NCI-H526 (cell line): ENCODE measurements at regions not wholly inside any gene's neighbourhood (a gene's known extent, or its start where the extent isn't known, plus 50 kb on each side); places are given as distances from the start of the nearest gene placed in this dataset.
A peak's percentile ranks its signal among the peaks of the same experiment; 100 is the strongest.
"Not testable (repeated sequence)": the region's sequence is repeated elsewhere in the genome, so short reads cannot be mapped to it uniquely, and the experiment has no call there.

Experiments
- DNase-seq, 2 experiments: peaks; one replicate each; lab custom pipeline; 2025; lab: John Stamatoyannopoulos, UW

DNA sequence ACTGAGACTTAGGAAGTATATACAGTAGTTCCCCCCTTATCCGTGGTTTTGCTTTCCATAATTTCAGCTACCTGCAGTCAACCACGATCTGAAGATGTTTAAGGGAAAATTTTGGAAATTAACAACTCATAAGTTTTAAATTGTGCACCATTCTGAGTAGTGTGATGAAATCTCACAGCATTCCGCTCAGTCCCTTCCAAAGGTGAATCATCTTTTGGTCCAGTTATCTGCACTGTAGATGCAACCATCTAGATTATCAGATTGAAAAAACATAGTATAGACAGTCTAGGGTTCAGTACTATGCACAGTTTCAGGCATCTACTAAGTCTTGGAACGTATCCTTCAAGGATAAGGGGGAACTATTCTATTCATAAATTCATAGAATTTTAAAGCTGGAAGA, 109.0 kb downstream of the ANXA3 start:
- DNase-seq = no peak

DNA sequence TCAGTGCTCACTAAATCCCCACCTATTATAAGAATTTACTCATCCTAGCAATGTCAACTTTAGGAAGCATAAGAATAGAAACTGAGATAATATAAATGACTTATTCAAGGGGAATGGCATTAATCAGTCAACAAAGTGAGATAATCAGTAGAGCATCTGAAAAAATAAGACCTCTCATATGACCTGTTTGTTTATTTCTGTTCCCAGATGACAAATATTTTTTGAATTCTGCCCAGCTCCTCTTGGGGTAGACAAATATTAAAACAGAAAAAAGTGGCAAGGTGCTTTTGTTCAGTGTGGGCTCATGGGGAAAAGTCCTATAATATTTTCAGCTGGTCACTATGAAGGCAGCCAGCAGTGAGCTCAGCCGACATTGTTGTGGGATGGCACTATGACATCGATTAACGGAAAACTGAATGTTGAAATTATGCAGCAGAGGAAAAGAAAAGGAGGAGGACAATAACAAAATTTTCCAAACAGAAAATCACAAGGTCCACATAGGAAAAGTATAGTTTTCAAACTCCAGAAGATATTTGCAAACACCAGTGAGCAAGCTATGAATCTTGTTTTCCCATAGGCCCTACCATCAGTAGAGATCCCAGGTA, 109.6 kb downstream of the ANXA3 start:
- DNase-seq = no peak

DNA sequence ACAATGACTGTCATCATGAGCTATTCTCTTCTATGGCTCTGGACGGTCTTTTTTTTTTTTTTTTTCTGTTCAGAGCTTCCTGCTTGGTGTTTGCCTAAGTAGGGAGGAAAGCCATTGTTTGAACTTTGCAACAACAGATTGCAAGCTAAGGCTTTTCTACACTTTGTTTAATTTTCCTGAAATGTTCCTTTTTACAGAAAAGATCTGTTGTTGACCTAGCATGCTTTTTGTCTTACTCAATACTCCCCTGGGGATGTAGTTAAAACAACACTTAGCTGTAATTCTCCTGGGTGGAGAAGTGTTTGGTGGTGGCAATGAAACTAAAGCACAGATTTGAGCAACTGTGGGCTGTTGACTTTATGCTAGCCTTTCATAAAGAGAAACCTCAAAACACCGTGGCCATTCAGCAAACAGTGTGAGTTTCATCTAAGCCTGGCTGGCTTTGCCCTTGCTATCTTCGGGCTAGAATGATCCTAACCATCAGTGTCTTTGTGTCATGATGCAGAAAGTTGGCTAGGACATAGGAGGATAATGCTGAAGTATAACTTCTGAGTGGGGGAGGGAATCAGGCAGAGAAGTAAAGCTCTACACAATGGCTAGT, 110.5 kb downstream of the ANXA3 start:
- DNase-seq = no peak

GRCh38 chr4:78662658-78663057, 111.1 kb downstream of the ANXA3 start:
- no peak for DNase-seq

GRCh38 chr4:78664296-78664695, 111.9 kb upstream of the BMP2K start:
- not testable (repeated sequence) for DNase-seq

- no peak for DNase-seq
These were observed 110.9 kb upstream of the BMP2K start for GRCh38 chr4:78665216-78665770.

- DNase-seq = no peak
These were observed 109.3 kb upstream of the BMP2K start for GRCh38 chr4:78666830-78667258.

- no peak for DNase-seq
These were observed 108.8 kb upstream of the BMP2K start for GRCh38 chr4:78667325-78667724.

- DNase-seq = no peak
These were observed 108.4 kb upstream of the BMP2K start for GRCh38 chr4:78667764-78668163.

GRCh38 chr4:78669453-78669852, 106.7 kb upstream of the BMP2K start:
- peak in 1 of 2 experiments; percentile 2 for DNase-seq

DNA sequence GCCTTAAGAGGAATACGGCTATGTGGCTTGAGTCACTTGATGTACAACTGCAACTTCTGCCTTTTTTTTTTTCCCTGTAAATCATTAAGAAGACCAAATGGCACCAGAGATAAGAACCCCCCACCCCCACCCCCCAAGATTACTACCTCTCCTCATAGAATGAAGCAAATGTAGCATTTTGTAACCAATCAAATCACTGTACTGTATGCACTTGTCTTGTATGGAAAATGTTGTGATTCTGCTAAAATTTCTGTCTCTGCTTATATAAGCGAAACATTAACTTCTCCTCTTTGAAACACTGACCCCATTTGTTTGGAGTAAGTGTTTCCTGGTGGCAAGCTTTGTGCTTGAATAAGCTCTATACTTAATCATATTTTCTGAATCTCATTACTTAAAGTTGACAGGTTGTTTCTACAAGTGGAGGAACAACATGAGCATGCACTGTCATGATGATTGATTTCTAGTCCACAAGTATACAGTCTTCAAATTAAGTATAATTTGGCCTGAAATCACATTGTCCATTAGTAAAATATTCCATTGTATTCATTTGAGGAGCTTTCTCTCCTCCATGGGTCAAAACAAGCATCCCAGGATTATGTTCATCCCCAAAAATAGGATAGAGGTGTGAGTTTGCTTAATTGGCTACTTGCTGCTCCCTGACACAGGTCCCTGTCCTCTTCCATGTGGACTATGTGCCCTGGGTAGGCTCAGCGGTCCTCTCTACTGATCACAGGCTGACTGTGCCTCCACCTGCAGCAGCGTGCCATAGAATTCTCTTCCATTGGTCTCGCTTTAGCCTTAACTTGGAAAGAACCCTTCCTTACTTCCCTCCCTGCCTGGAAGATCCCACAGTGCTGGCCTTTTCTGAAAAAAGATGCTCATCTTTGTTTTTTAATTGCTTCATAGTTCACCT, 104.0 kb upstream of the BMP2K start:
- no peak for DNase-seq

- DNase-seq = no peak
These were observed 102.8 kb upstream of the BMP2K start for GRCh38 chr4:78673337-78673736.

- no peak for DNase-seq
These were observed 100.8 kb upstream of the BMP2K start for GRCh38 chr4:78675325-78675724.

- no peak for DNase-seq
These were observed 94.1 kb upstream of the BMP2K start for GRCh38 chr4:78682070-78682469.

DNA sequence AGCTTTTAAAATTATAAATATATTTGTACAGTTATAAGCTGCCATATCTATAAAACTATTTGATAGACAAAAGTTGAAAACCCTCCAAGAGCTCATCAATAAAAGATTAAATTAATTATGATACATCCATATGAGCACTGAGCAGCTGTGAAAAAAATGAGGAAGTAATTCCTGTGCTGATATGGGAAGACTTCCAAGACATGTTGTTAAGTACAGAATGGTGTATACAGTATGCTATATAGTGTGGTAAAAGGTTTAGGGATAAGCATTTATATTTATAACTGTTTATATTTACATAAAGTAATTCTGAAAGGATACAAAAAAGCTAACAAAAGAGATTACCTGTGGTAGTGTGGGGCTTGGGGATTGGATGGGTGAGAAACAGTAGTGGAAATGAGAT, 92.8 kb upstream of the BMP2K start:
- no peak for DNase-seq

DNA sequence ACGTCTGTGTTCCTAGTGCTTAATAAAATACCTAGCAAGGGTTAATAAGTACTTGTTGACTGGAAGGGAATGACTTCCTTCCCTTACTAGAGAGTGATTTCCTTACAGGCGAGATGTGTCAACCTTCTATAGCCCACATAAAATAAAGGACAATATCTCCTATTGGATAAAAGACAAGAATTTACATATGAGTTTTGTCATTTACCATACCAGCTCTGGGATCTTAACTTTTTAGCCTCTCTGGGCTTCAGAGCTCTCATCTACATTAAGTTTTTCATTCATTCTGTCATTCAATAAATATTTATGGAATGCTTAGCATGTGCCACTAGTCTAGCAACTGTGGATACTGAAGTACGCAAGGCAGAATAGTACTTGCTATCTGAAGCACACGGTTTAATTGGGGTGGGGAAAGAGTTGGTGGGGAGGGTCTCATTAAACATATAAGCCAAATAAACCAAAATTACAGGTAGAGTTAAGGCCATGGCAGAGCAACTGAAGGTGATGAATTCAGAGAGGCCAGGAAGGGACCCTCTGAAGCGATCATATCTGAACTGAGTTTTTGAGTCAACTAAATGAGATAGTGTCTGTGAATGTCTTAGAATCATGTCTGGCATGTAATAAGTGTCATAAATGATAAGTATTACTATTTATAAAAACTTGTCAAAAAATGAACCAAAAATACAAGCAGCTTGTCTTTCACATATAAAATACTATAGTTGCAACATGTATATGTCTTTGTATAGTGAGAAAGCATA, 91.6 kb upstream of the BMP2K start:
- no peak for DNase-seq

DNA sequence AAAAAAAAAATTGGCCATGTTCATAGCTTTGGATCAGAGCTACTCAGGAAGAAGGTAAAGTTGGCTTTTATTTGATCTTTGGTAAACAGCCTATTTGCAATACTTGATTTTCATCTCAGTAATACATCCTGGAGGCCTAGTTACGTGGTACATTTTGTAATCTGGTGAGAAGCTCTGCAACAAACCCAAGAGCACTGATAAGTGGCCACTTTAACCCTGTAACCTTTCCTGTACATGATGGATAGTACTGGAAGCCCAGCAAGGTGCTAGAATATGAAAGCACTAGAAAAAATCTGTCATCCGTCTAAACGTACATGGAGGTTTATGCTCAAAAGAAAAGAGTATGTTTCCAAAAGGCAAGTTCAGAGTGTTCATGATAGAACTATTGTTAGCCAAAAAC, 88.3 kb upstream of the BMP2K start:
- DNase-seq = no peak

DNA sequence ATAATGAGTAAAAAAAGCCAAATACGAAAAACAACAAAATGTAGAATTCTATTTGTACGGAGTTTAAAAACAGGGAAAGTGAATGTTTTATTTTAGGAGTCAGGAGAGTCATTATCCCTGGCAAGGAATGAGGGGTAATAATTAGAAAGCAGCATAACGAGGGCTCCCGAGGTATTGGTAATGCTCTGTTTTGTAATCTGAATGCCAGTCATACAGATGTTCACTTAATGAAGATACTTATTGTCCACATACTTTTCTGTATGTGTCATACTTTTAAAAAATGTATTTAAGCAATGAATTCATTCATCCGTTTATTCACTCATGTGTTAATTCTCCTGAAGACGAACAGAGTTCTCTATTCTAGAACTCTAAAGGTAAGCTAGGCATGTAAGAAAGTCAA, 87.8 kb upstream of the BMP2K start:
- DNase-seq = no peak

DNA sequence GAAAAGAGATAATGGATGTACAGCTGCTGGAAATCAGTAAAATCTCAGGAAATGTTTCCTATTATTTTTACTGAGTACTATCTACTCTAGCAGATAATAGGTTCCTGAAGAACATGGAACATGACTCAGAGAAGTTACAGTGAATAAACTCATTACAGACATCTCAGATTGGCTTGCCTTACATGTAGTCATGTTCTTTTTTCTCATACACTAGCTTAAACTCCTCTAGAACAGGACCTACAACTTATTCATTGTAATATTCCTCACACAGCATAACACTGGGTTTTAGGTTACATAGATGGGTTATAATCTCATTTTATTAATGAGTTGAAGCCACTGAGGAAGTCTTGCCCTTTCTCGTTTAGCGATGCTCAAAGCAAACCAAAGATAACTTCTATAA, 86.9 kb upstream of the BMP2K start:
- DNase-seq = no peak

- no peak for DNase-seq
These were observed 86.3 kb upstream of the BMP2K start for GRCh38 chr4:78689700-78690323.

GRCh38 chr4:78691334-78691754, 84.8 kb upstream of the BMP2K start:
- no peak for DNase-seq
